ENCODE measurements at regions not wholly inside any gene's neighbourhood (a gene's known extent, or its start where the extent isn't known, plus 50 kb on each side); places are given as distances from the start of the nearest gene placed in this dataset.
"Not testable (repeated sequence)": the region's sequence is repeated elsewhere in the genome, so short reads cannot be mapped to it uniquely, and the experiment has no call there.

DNA sequence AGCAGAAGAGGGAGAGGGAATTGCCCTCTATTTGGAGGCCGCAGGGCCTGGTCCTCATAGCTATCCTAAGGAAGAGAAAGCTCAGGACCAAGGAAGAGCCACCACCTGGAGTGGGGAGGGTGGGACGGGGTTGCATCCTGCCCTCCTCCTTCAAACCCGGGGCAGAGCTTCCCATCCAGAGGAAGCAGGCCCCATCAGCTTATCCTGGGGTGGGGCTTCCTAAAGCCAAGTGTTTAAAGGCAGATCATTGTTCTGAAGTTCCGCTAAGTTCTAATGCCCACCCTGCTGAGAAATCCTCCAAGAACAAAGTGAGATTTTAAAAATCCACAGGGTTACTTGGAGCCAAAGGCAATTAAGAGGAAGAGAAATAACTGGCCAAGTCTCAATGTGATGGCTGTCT is 210.3 kb downstream of the C9orf152 start:
- Mint-ChIP-seq H3K4me3 (no peak overlapping the region), H3K36me3 (ENCODE audit: low read depth) (peaks cover 33% of the 10 kb centered on the region), H3K4me1 (ENCODE audit: low read depth) (peaks cover 15% of the 10 kb centered on the region), H3K27ac (no peak overlapping the region), H3K9me3 (peaks cover 7% of the 10 kb centered on the region), H3K27me3 (ENCODE audit: insufficient read depth) (no peaks in the 10 kb centered on the region)
- TF ChIP-seq, protein P1, sequence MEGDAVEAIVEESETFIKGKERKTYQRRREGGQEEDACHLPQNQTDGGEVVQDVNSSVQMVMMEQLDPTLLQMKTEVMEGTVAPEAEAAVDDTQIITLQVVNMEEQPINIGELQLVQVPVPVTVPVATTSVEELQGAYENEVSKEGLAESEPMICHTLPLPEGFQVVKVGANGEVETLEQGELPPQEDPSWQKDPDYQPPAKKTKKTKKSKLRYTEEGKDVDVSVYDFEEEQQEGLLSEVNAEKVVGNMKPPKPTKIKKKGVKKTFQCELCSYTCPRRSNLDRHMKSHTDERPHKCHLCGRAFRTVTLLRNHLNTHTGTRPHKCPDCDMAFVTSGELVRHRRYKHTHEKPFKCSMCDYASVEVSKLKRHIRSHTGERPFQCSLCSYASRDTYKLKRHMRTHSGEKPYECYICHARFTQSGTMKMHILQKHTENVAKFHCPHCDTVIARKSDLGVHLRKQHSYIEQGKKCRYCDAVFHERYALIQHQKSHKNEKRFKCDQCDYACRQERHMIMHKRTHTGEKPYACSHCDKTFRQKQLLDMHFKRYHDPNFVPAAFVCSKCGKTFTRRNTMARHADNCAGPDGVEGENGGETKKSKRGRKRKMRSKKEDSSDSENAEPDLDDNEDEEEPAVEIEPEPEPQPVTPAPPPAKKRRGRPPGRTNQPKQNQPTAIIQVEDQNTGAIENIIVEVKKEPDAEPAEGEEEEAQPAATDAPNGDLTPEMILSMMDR (IDR thresholded peaks at IDR 0.05) = no peak
- DNase-seq = no peak

DNA sequence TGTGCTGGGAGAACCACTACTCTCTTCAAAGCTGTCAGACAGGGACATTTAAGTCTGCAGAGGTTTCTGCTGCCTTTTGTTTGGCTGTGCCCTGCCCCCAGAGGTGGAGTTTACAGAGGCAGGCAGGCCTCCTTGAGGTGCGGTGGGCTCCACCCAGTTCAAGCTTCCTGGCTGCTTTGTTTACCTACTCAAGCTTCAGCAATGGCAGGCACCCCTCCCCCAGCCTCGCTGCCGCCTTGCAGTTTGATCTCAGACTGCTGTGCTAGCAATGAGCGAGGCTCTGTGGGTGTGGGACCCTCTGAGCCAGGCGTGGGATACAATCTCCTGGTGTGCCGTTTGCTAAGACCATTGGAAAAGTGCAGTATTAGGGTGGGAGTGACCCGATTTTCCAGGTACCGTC is 202.4 kb downstream of the C9orf152 start:
- not testable (repeated sequence) for DNase-seq; H3K27ac Mint-ChIP-seq; H3K27me3 Mint-ChIP-seq (ENCODE audit: insufficient read depth); H3K4me3 Mint-ChIP-seq; H3K9me3 Mint-ChIP-seq
- Mint-ChIP-seq H3K36me3 (ENCODE audit: low read depth) (peaks cover 18% of the 10 kb centered on the region; the same call in 1 of the 2 replicates), H3K4me1 (ENCODE audit: low read depth) (peaks cover 11% of the 10 kb centered on the region)

DNA sequence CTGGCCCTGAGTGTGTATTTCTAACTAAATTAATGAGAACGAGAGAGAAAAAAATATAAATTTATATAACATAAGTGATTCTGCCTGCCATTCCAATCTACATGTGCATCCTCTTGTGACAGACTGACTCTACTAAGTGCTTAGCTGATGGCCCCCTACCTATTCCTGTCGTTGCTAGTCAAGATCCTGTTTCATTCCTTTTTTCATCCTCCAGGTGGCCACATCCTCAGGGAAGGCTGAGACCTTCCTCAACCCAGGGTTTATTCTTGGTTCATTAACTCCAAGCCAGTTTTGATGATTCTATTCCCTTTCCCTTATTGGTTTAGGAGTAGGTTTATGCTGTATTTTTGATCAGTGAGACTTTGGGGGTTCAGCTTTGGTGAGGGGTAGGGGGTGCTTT is 201.3 kb downstream of the C9orf152 start:
- peaks cover 10% of the 10 kb centered on the region; the same call in 1 of the 2 replicates for H3K36me3 Mint-ChIP-seq (ENCODE audit: low read depth)
- TF ChIP-seq, protein P1 (IDR thresholded peaks at IDR 0.05) = no peak
- no peaks in the 10 kb centered on the region for H3K27me3 Mint-ChIP-seq (ENCODE audit: insufficient read depth)
- peaks cover 11% of the 10 kb centered on the region for H3K4me1 Mint-ChIP-seq (ENCODE audit: low read depth)
- H3K27ac Mint-ChIP-seq = no peak overlapping the region
- no peak overlapping the region for H3K4me3 Mint-ChIP-seq
- DNase-seq = no peak
- no peaks in the 10 kb centered on the region for H3K9me3 Mint-ChIP-seq

DNA sequence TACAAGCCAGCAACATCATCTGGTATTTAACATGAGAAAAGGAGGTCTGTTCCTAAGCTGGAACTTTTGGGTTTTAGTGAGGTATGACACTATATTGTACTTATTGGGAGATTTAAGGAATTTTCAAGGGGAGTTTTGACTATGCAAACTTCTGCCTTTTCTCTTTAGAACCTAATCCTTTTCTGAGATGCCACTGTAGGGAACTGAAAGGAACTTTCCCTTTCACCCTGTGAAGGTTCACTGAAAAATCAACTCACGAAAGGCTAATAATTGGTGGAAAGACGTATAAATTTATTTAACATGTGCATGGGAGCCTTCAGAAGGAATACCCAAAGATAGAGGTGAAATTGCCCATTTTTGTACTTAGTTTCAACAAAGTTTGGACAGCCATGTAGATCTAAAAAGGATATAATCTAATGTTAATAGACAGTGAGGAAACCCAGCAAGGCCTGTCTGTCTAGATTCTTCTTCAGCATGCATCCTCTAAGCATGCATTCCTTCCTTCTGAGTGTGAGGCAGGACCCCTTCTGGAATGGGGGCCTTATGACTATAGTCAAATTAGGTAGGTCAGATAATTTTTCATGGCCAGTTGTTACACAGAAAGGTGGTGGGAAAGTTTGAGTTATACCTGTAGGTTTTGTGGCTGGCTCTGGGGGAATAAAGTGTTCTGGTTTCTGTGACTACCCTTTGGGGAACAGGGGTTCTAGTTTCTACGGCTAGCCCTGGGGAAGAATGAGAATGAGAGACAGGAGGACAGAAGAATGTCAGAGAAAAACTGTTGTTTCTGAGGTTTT is 200.3 kb downstream of the C9orf152 start:
- Mint-ChIP-seq H3K36me3 (ENCODE audit: low read depth) (peaks cover 10% of the 10 kb centered on the region; the same call in 1 of the 2 replicates), H3K27me3 (ENCODE audit: insufficient read depth) (no peaks in the 10 kb centered on the region), H3K4me3 (no peak overlapping the region), H3K9me3 (no peaks in the 10 kb centered on the region), H3K4me1 (ENCODE audit: low read depth) (peaks cover 11% of the 10 kb centered on the region), H3K27ac (no peak overlapping the region; the same call in 1 of the 2 replicates)
- no peak for DNase-seq
- TF ChIP-seq, protein P1 (IDR thresholded peaks at IDR 0.05) = no peak

DNA sequence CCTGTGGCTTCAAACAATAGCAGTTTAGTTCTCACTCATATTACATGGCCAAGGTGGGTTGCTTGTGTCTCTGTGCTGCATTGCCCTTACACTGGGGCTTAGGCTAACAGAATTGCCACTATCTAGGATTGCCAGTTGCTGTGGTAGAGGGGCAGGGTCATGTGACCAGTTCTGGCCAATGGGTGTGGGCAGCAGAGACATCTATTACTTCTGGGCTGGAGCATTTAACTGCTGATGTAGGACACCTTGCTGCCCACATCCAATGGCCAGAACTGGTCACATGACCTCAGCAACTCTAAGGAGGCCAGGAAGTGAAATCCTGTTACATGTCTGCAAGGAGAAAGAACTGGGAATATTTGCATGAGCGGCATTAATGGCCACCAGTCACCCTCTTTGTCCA is 199.3 kb downstream of the C9orf152 start:
- Mint-ChIP-seq H3K27me3 (ENCODE audit: insufficient read depth) (no peaks in the 10 kb centered on the region), H3K36me3 (ENCODE audit: low read depth) (0 out of 2 replicates have a peak, but pooled peaks cover 5% of the 10 kb centered on the region), H3K4me1 (ENCODE audit: low read depth) (peaks cover 11% of the 10 kb centered on the region), H3K4me3 (no peak overlapping the region), H3K27ac (no peak overlapping the region), H3K9me3 (no peaks in the 10 kb centered on the region)
- no peak for DNase-seq
- TF ChIP-seq, protein P1 (IDR thresholded peaks at IDR 0.05) = no peak

DNA sequence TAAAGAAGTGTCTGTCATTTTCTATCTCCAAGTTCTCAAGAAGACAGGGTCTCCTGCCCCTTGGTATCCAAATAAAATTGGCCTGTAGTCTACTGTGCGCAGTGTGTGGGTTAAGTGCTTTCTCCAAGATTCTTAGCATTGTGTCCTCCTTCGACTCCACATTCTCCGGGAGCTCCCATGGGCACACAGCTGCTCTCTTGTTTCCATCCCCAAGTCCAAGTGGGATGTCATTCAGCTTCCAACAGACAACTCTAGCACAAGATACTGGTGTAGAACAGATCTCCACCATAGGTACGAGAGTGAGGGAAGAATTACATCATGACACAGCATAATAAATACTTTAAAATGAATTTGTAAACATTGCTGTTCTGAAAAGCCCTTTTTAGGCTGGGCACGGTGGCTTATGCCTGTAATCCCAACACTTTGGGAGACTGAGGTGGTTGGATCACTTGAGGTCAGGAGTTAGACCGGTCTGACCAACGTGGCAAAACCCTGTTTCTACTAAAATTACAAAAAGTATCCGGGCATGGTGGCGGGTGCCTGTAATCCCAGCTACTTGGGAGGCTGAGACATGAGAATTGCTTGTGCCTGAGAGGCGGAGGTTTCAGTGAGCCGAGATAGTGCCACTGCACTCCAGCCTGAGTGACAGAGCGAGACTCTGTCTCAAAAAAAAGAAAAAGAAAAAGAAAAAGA is 196.2 kb downstream of the C9orf152 start:
- Mint-ChIP-seq H3K36me3 (ENCODE audit: low read depth) (no peaks in the 10 kb centered on the region), H3K9me3 (no peaks in the 10 kb centered on the region), H3K4me1 (ENCODE audit: low read depth) (peaks cover 32% of the 10 kb centered on the region), H3K27me3 (ENCODE audit: insufficient read depth) (no peaks in the 10 kb centered on the region), H3K27ac (no peak overlapping the region; the same call in 1 of the 2 replicates), H3K4me3 (no peak overlapping the region)
- no peak for DNase-seq
- TF ChIP-seq, protein P1 (IDR thresholded peaks at IDR 0.05) = no peak

Data from HFFc6 (cell line).